ENCODE measurements at regions not wholly inside any gene's neighbourhood (a gene's known extent, or its start where the extent isn't known, plus 50 kb on each side); places are given as distances from the start of the nearest gene placed in this dataset.

DNA sequence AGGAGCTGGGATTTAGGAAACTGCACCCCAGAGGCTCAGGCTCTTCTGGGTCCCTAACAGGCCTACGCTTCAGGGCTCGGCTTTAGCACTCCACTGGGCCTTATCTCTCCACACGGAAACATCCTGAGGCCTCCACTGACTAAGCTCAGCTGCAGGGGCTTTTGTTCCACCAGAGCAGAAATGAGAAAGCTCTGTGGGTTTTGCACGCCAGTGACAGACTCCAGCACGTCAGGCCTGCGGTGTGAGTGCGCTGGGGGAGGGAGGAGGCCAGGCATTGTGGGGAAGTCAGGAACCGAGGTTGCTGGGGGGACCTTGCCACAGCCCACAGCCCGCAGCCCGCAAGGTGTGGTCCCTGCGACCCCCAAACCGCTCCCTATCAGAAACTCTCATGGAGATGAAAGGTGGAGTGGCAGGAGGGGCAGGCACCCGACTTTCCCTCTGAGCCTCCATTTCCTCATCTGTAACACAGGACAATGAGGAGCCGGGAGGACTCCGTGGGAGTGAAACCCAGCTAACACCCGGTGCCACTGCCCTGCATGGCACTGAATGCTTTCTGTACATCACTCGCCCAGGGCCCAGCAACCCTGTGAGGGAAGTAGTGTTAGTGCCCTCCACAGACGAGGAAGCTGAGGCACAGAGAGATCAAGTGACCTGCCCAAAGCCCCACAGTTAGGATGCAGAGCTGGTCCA, 106.5 kb downstream of the TPRA1 start:
- no peak for DNase-seq

DNA sequence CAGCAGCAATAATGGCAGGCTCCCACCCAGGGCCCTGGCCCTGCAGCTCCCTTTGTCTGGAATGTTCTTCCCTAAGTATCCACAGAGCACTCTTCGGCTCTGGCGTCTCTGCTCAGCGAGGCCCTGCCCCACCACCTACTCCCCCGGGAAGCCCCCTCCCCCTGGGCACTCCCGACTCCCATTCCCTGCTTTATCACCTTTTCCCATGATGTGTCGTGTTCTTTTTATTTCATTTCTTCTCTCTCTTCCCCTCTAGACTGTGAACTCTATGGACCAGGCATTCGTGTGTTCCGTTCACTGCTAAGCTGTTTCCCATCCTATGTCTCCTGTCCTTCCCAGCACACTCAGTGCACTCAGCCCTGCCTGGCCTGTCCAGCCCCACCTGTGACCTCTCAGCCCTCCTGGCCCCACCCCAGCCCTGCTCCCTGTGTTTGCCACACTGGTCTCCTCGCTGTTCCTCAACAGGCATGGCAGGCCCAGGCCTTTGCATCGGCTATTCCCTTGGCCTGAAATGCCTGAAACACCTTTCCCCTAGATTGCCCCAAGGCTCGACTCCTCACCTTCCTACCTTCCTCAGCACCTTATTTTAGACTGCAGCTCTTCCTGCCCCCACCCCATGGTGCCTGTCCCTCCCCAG, 107.4 kb downstream of the TPRA1 start:
- no peak for DNase-seq

DNA sequence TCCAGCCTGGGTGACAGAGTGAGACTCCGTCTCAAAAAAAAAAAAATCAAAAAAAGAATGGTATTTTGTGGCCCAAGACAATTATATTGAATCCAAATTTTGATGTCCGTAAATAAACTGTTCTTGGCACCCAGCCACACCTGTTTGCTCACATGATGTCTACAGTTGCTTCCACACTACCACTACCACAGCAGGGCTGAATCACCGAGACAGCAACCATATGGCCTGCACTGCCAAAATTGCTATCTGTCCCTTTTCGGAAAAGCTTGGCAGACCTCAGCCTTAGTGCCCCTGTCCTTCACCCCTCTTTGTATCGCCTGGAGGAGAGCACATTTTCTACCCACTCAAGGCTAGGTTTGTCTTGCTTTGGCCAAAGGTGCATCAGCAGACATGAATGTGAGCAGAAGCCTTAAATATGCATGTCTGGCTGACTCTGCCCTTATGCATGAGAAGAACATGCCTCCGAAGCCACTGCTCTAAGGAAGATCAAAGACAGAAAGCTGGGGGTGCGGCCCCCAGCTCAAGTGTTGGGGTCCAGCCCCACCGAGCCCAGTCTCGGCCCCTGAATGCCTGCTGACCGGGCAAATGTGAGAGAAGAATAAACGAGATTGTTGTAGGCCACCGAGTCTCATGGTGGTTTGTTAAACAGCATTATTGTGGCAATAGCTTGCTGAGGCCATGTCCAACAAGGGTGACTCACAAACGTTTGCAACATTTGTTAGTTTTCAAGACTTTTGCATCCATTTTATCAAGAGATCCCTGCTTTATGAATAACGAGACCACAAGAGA, 108.1 kb downstream of the TPRA1 start:
- no peak for DNase-seq

DNA sequence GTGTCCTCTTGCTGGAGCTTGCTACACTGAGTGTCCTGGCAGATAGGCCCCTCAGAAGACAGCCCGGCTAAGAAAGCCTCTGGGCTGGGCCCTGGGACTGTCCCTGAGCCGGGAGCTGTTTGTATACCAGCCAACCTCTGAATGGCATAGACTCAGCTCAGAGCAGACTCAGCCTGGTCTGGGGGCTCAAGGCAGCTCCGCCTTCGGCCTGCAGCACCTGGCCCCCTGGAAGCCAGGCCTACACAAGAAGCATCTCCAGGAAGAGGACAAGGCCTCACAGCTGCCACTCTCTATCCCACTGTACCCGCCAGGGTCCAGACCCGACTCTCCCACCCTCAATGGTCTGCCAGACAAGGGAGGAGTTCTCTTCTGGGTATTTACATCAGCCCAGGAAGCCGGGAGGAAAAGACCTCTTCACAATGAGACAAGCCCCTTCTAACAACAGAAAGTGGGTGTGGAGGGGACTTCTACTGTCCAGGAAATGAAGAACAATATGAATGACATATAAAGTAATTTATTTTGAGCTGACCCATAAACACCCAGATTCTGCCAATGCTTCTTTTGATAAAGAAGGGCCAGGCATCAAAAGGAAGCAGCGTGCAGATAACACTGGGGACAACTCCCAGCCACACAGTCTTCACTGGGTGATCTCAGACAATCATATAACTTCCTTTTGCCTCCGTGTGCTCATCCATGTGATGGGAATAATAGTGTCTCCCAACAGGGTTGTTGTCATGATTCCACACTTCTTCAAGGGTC, 110.2 kb downstream of the TPRA1 start:
- DNase-seq: no peak

DNA sequence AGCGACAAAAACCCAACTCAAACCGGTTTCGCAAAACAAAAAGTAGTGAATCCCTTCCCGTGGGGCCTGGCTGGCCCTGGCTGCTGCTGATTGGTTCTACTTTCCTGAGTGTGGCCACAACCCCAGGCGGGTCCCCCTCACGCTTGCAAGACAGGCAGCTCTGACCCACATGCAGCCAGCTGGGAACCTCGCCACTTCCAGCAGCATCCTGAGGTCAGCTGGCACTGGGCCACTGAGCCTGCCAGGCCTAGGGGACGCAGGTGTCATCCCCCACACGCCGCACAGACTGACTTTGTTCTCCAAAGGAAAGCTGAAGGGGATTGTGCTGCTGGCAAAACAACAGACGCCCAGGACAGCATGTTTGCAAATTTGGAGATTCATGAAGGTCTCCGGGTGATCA, 111.1 kb downstream of the TPRA1 start:
- no peak for DNase-seq

DNA sequence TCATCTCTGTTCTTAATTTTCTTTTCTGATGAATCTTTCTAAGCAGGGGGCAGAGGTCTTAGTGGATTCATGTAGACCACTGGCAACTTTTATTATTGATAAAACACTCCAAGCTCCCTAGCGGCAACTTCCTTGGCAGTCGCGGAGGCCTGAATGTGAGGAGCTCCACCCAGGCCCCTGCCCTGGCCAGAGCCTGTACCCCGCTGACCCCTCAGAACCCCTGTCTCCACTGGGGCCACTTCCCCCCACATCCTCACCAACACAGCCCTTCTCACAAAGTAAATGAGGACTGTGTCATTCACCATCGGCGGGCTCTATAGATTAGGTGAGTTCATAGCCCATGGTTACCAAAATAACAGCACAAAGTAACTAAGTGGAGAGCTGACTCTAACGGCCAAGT, 111.6 kb downstream of the TPRA1 start:
- DNase-seq: no peak

DNA sequence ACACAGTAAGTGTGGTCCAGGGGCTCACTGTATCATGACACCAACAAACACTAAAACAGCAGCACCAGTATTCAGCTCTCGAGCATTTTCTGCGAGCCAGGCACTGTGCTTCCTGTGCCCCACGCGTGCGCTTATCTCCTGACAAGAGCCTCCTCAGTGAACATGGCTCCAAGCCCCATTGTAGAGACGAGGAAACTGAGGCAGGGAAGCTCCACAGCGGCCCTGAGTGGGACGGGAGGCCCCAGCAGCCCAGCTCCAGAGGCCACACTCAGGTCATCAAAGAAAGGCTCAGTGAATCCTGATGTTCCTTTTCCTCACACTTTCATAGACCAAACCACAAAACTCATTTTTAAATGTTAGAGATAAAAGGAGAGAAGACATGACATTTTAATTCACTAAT, 113.1 kb downstream of the TPRA1 start:
- DNase-seq: no peak

DNA sequence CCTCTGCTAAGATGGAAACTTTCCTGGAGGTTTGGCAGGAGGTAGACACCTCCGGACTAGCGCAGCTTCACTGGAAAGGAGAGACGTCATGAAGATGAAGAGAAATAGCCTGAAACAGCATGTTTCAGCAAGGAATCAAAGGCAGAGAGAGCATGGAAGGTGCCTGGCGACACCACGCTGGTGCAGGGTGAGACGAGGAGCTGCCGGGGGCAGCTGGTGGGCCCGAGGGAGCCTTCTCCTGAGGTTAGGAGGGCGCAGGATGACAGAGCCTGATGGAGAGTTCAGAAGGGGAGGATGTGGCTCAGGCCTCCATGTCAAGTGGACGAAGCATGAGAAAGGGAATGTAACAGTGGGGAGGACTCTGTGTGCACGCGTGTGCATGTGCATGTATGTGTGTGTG, 113.6 kb downstream of the TPRA1 start:
- DNase-seq: no peak

DNA sequence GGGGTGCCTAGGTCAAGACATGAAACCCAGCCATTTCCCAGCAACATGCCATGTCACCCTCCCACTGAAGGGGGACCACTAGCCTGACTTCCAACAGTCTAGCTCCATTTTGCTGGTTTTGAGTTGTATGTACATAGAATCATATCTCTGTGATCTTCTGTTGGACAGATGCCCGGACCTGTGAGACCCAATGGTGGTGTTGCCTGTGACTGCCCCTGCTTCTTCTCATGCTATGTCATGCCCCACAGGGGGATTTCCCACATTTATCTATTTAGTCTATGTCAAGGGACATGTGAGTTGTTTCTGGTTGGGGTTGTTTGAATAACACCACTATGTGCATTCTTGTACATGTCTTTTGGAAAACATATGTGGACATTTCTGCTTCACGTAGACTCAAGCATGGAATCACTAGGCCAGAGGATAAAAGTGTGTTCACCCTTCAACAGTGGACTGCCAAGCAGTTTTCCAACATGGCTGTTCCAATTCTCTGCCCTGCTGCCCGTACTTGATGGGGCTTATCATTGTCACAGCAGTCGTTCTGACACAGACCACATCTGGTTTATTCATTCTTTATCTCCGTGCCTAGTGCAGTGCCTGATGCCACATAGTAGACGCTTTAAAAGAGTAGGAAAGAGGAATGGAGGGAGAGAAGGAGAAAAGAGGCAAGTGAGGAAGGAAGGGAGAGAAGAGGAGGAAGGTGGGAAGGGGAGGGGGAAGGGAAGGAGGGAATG, 114.4 kb downstream of the TPRA1 start:
- no peak for DNase-seq

DNA sequence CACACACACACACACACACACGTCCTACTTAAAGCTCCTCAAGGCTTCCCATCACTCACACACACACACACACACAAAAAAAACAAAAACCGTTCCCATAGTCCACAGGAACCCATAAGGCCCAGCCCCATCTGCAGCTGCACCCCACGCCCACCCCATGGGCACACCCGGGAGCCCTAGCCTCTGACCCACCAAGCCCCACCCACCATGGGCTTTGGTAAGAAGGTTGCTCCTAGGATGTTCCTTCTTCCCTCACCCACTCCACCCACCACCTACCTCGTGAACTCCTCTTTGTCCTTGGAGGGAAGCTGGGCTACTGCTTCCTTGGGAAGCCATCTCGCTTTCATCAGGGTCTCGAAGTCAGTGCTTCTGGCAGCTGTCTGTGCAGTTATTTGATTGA, 115.1 kb downstream of the TPRA1 start:
- no peak for DNase-seq

DNA sequence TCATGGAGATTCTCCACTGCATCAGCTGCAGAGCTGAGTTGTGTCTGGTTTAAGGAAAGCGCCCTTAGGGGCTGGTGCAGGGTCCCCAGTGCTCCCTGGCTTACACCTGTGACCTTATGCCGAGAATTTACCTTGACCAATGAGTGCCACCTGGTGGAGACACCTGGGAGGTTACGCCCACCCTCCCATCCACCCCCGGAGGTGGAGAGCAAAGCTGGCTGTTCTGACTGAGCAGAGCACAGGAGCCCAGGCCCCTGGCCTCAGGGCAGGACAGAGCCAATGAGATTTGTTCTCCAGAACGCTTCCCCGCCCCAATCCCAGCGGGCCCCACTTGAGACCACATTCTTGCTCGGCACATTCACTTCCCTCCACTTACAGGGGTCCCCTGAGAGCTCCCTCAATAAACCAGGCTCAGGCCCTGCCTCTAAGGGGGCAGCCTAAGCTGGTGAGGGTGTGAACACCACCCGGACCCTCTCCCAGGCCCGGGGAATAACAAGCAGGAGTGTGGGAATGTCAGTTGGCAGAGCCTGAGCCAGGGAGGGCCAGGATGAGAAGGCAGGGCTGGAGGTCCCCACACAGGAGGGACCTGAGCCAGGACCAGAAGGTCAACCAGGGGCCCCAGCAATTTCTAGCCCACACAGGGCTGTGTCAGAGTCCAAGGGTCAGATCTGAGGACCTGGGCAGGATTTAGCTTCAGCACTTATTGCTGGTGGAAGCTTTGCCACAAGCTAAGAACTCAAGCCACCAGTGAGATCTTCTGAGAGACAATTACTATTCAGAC, 117.1 kb downstream of the TPRA1 start:
- no peak for DNase-seq

DNA sequence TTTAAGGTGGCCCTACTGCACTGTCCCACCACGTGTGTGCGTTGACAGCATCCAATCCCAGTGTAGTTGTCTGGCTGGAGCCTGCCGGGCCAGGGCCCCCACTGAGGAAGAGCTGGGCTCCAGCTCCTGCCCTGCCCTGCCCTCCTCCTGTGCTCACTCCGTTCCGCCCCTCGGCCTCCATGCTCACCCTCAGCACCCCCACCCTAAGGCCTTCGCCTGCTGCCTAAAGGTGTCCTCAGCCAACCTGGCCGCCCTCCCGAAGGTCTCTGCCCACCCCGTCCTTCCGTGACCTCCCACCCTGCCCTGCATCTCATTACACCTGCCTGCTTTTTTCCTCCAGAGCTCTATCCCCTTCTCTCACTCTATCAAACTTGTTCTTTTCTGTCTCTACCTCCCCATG, 118.0 kb downstream of the TPRA1 start:
- no peak for DNase-seq

DNA sequence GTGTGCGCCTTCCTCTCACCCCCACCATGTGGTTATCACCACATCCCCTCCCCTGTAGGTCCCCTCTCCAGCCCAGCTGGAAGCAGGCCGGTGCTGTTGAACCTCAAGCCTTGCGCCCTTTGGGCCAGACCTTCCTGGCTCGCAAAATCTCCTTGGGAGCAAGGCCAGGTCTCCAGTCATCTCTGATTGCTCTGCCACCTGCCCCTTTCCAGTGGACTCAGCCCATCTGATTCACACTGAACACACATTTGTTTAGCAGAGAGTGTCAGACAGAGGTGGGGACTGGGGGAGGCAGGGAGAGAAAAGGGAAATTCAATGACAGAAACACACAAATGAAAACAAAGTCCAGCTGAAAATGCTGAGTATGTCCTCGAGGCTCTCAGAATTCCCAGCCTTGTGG, 119.4 kb downstream of the TPRA1 start:
- DNase-seq: no peak

DNA sequence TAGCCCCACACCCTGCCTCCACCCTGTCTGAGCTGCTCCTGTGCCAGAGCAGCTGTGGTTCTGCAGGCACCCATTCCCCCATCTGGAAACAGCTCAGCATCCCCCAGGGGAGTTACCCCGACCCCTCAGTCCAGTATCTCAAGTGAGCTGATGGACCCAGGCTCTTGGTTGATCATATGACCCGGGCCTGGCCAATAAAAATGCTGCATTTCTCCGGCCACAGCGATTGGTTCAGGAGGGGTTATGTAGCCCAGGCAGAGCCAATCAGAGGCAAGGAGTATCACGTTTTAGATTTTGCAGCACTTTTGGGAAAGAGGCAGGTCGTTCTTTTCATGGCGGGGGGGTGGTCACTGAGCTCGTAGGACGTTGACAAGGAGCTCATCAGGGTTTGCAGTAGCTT, 120.8 kb downstream of the TPRA1 start:
- DNase-seq: no peak

DNA sequence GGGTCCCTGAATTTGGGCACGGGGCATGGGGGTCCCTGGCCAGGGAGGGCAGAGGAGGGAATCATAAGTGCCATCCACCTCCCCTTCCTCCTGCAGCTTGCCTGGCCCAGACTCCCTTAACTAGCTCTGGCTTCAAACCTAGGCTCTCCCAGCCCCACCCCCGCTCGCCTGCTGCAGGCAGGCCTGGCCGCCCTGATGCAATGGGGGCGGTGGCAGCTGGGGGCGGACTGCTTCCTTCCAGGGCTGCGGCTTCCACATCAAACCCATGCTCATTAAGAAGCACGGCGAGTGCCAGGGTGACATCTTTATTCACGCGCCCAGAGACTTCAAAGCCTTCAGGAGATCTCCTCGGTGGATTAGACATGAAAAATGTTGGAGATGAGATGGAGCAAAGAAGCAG, 123.1 kb downstream of the TPRA1 start:
- DNase-seq: no peak

DNA sequence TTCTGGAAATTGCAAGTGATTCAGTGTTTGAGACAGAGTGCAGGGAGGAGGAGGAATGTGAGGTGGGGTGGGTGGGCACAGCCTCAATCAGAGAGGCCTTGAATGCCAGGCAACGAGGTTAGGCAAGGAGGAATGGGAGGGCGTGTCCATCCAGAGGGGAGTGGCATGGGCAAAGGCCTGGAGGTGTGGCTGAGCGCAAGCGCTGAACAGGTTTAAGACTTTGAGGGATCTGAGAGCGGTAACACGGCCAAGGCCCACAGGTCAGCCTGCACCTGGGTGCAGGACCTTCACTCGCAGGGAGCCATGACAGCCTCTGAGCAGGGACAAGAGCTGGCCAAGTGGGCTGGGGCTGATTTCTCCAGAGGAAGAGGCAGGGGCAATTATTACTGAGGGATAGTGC, 125.9 kb downstream of the TPRA1 start:
- DNase-seq: no peak

DNA sequence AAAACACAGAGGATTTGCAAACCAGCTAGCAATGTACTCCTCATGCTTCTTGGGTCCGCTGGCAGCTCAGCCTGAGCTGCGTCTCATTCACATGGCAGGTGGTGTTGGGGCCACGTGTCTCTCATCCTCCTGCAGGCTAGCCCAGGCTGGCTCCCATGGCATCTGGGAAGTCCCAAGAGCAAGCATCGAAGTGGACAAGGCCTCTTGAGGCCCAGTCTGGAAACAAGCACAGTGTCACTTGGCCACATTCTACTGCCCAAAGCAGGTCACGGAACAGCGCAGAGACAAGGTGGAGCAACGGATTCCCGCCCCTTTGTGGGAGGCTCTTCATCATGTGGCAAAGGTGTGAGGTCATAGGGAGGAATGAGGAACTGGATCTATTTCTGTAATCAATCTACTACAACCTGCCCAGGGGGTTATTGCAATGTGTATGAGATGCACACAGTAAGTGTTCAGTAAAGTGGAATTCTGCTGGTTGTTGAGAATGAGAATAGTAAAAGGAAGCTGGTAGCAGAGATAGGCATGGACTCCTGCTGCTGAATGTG, 128.3 kb downstream of the TPRA1 start:
- DNase-seq: no peak

DNA sequence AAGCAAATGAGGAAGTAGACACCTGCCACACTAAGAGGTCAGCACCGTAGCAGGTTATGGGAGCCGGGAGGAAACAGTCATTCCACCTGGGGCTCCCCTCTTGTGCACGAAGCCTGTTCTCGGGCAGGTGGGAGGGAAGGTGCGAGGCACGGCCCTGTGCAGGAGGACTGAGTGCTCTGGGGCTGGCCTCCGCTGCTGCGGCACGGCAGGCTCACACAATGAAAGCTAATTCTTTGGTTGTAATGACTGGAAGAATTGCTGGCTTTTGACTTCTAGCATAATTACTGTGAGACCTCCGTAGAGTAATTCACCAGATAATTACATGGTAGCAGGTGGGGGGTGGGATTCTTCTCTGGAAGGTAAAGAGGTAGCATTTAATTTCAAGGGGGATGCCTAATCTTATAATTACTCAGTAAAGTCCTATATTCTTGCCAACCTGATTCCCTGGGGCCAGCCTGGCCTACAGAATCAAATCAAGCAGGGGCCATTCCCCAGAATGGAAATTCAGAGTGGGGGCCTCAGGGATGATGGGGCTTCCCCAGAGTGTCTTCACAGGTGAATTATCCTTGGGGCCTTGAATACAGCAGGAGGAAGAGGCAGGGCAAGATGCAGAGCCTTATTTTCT, 129.1 kb downstream of the TPRA1 start:
- no peak for DNase-seq

DNA sequence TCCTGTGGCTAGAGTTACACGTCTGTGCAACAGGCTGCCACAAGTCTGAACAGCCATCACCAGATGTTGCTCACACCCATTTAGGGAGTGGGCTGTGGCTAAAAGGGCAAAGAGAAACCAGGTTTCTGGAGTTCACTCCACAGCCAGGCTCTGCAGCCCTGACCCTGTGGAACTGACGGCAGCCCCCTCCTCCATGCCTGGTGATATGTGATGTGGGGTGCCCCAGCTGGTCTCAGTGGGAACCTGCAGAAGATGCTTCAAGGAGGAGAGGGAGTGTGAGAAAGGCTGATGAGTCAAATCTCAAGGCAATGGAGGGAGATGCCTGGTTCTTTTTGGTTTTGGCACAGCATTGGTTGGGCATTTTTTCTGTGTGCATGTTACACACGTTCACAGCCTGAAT, 130.6 kb downstream of the TPRA1 start:
- DNase-seq: no peak

DNA sequence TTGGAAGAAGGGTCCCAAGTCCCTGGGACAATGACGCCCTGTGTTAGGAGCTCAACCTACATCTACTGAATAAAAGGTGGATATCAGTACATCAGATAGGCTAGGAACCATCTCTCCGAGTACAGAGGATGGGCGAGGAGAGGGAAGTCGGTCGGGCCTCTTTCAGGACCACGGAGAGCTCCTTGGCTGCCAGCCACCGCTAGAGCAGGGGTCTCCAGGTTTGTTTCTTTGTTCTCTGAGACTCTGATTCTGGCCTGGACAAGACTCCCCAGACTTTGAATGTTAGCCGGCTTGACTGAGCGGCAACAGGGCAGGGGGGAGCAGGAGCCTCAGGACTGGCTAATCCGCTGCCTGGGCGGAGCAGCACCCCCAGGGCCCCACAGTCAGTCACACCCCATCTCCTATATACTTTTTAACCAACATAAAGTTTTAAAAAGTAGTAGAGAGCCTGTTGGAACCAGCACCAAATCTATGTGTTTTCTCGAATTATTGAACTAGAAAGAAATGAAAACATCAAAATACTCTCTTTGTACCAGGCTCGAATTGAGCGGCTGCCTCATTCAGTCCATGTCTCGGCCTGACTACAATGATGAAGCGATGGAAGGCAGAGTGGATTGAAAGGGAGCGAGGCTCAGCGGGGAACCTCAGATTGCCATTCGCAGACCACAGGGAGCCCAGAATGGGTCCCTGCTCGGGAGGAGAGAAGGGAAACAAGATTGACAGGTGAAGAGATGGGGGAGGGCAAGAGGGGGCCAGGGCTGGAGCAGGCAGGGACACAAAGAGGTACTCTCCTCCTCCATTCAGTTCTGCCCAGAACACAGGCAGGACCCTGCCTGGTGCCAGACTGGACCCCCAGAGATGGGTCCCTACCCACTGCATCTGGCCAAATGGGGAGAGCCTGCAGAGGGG, 131.6 kb downstream of the TPRA1 start:
- DNase-seq: no peak
